HepG2 (cell line): ENCODE measurements at regions not wholly inside any gene's neighbourhood (a gene's known extent, or its start where the extent isn't known, plus 50 kb on each side); places are given as distances from the start of the nearest gene placed in this dataset.

Source experiments
- ATAC-seq: fragments of 200-7000 bp; cut with Tn5 transposase; 3 replicates; pipeline ENCODE4 v1.9.1; 2020; ENCODE audit warnings: mild to moderate bottlenecking, moderate library complexity
- BruUV-seq: library from RNA; stranded (reverse); fragments of 400-500 nt; replicated peaks from 2 replicates; lab custom pipeline; 2021; lab: Mats Ljungman, UMichigan
- CTCF ChIA-PET: fragments of 300-600 bp; formaldehyde crosslinking; extraction: SDS; loops from one replicate; lab custom pipeline; 2021; ENCODE audit warnings: low total read pairs, inconsistent platforms, low intra/inter-chr PET ratio; lab: Yijun Ruan, JAX
- POLR2A ChIA-PET: fragments of 350-600 bp; sonication (Branson Sonifier 250); formaldehyde crosslinking; loops from one replicate; lab custom pipeline; 2020; ENCODE audit warnings: antibody characterized with exemption, inconsistent platforms; lab: Yijun Ruan, JAX
- DNase-seq: peaks from one replicate; pipeline ENCODE4 v3.0.0-alpha.2; 2015; ENCODE audit warnings: low spot score
- FAIRE-seq: peaks from 3 replicates; lab custom pipeline; 2011; peaks lifted over from hg19 to GRCh38; lab: Jason Lieb, UNC
- H2AFZ ChIP-seq: one replicate; pipeline ENCODE4 v1.6.1; 2011; ENCODE audit warnings: low read length, inconsistent platforms
- H3K27ac ChIP-seq: fragments of 300-600 bp; 3 replicates; pipeline ENCODE4 v1.8.0; 2011; ENCODE audit warnings: mixed run types, mild to moderate bottlenecking, mixed read lengths, low read length, inconsistent platforms; ENCODE audit not compliant: insufficient read depth; ENCODE audit errors: extremely low read length
- H3K27me3 ChIP-seq, 2 experiments: fragments of 200-600 bp in 1 of 2; 2 replicates in 1 of 2; 3 replicates in 1 of 2; pipeline versions ENCODE4 v1.6.0 to v1.8.0; 2011; ENCODE audit warnings: low read length in 2 of 2, mild to moderate bottlenecking in 2 of 2, moderate library complexity in 2 of 2, inconsistent platforms in 1 of 2; ENCODE audit not compliant: insufficient read depth in 2 of 2, control insufficient read depth in 1 of 2
- H3K36me3 ChIP-seq, 2 experiments: fragments of 200-600 bp in 1 of 2; replicated peaks in 1 of 2; 2 replicates in 1 of 2; 3 replicates in 1 of 2; pipeline versions ENCODE4 v1.5.1 to v1.8.0; 2011; ENCODE audit warnings: low read length in 2 of 2, inconsistent platforms in 1 of 2; ENCODE audit not compliant: insufficient read depth in 2 of 2, control insufficient read depth in 1 of 2
- H3K4me1 ChIP-seq: 2 replicates; pipeline ENCODE4 v1.5.1; 2012; ENCODE audit warnings: low read length, inconsistent platforms; ENCODE audit not compliant: insufficient read depth
- H3K4me2 ChIP-seq: 2 replicates; pipeline ENCODE4 v1.6.0; 2011; ENCODE audit warnings: low read depth, low read length, inconsistent platforms
- H3K4me3 ChIP-seq, 3 experiments: fragments of 200-600 bp in 1 of 3; sonication (generic), shearing (Covaris generic) in 1 of 3; replicated peaks in 1 of 3; 2 replicates each; pipeline ENCODE4 v1.5.1; 2011 to 2016; ENCODE audit warnings: low read length in 3 of 3, inconsistent platforms in 2 of 3, low read depth in 2 of 3, mild to moderate bottlenecking in 2 of 3, control low read depth in 1 of 3, mixed read lengths in 1 of 3; ENCODE audit not compliant: insufficient read depth in 1 of 3
- H3K79me2 ChIP-seq: one replicate; pipeline ENCODE4 v1.6.1; 2011; ENCODE audit warnings: low read length, inconsistent platforms; ENCODE audit not compliant: insufficient read depth
- H3K9ac ChIP-seq: 2 replicates; pipeline ENCODE4 v1.6.0; 2011; ENCODE audit warnings: mild to moderate bottlenecking, low read depth, low read length, inconsistent platforms; ENCODE audit not compliant: insufficient read depth
- H3K9me3 ChIP-seq: 2 replicates; pipeline ENCODE4 v1.5.1; 2012; ENCODE audit warnings: mild to moderate bottlenecking, low read length
- H4K20me1 ChIP-seq: 2 replicates; pipeline ENCODE4 v1.6.0; 2011; ENCODE audit warnings: inconsistent platforms, mild to moderate bottlenecking, low read length, moderate library complexity; ENCODE audit not compliant: insufficient read depth
- ASH2L ChIP-seq: fragments of 300-600, 200-600 bp; sonication (generic); IDR thresholded peaks from 2 replicates; pipeline ENCODE4 v1.7.0; 2017; ENCODE audit warnings: low read depth, mild to moderate bottlenecking, moderate library complexity, mixed read lengths, low read length; ENCODE audit not compliant: insufficient read length
- FOXO4 ChIP-seq: sonication (generic); formaldehyde crosslinking; conservative IDR thresholded peaks from 2 replicates; pipeline ENCODE4 v1.8.1; 2023; ENCODE audit warnings: missing genetic modification reagents
- GABPA ChIP-seq, 2 experiments: IDR thresholded peaks; 2 replicates each; pipeline ENCODE4 v1.6.1; 2011 to 2016; ENCODE audit warnings: low read depth in 2 of 2, low read length in 1 of 2, missing biosample characterization in 1 of 2, missing genetic modification characterization in 1 of 2
- HDAC6 ChIP-seq: fragments of 200-600 bp; sonication (generic); IDR thresholded peaks from 2 replicates; pipeline ENCODE4 v1.7.0; 2017; ENCODE audit warnings: mild to moderate bottlenecking, antibody characterized with exemption, low read length, low read depth
- IRF2 ChIP-seq: IDR thresholded peaks from 2 replicates; pipeline ENCODE4 v1.6.1; 2018; ENCODE audit warnings: missing genetic modification reagents, missing compliant biosample characterization
- JARID2 ChIP-seq: sonication (generic); formaldehyde crosslinking; IDR thresholded peaks from 2 replicates; pipeline ENCODE4 v1.8.1; 2023; ENCODE audit warnings: missing genetic modification reagents, inconsistent platforms; ENCODE audit not compliant: insufficient replicate concordance
- MAFF ChIP-seq: IDR thresholded peaks from 2 replicates; pipeline ENCODE4 v1.6.1; 2011; ENCODE audit warnings: low read depth, low read length, improper control_type of control experiment
- MAFK ChIP-seq, 2 experiments: IDR thresholded peaks in 1 of 2; conservative IDR thresholded peaks in 1 of 2; 2 replicates each; pipeline ENCODE4 v1.6.1; 2011; ENCODE audit warnings: improper control_type of control experiment in 2 of 2, low read length in 2 of 2
- MYNN ChIP-seq: sonication (generic); formaldehyde crosslinking; IDR thresholded peaks from 2 replicates; pipeline ENCODE4 v1.4.0; 2020; ENCODE audit warnings: mild to moderate bottlenecking, low read depth, missing genetic modification reagents
- SMARCC2 ChIP-seq: fragments of 450-650 bp; IDR thresholded peaks from 2 replicates; pipeline ENCODE4 v1.6.1; 2017; ENCODE audit warnings: antibody characterized with exemption, mild to moderate bottlenecking
- TCF12 ChIP-seq, 2 experiments: fragments of 450-650 bp in 1 of 2; sonication (generic) in 1 of 2; formaldehyde crosslinking in 1 of 2; IDR thresholded peaks; 2 replicates each; pipeline versions ENCODE4 v1.6.1 to v1.8.0; 2017 to 2022; ENCODE audit warnings: antibody characterized with exemption in 1 of 2, mild to moderate bottlenecking in 1 of 2, missing genetic modification reagents in 1 of 2, moderate library complexity in 1 of 2
- TEAD3 ChIP-seq: optimal IDR thresholded peaks from 2 replicates; pipeline ENCODE3; 2016; ENCODE audit warnings: borderline replicate concordance
- YEATS4 ChIP-seq: sonication (generic); formaldehyde crosslinking; IDR thresholded peaks from 2 replicates; pipeline ENCODE4 v1.4.0; 2020; ENCODE audit warnings: missing genetic modification reagents, borderline replicate concordance
- ZFP36L2 ChIP-seq: sonication (generic); formaldehyde crosslinking; IDR thresholded peaks from 2 replicates; pipeline ENCODE4 v1.4.0; 2020; ENCODE audit warnings: missing genetic modification reagents
- ZNF224 ChIP-seq: sonication (generic); formaldehyde crosslinking; IDR thresholded peaks from 2 replicates; pipeline ENCODE4 v1.5.0; 2020; ENCODE audit warnings: mild to moderate bottlenecking, missing genetic modification reagents
- ZNF251 ChIP-seq: sonication (generic); formaldehyde crosslinking; IDR thresholded peaks from 2 replicates; pipeline ENCODE4 v1.9.0; 2021; ENCODE audit warnings: mild to moderate bottlenecking, missing genetic modification reagents
- ZNF549 ChIP-seq: sonication (generic); formaldehyde crosslinking; IDR thresholded peaks from 2 replicates; pipeline ENCODE4 v1.5.0; 2020; ENCODE audit warnings: missing genetic modification reagents
- ZUFSP ChIP-seq: sonication (generic); formaldehyde crosslinking; IDR thresholded peaks from 2 replicates; pipeline ENCODE4 v1.9.0; 2021; ENCODE audit warnings: missing genetic modification reagents, mild to moderate bottlenecking, borderline replicate concordance
- WGBS: methylation state at CpG from one replicate; pipeline ENCODE4 v1.1.6; 2017; ENCODE audit warnings: low lambda C conversion rate; 5-methylcytosine and 5-hydroxymethylcytosine counted together
- in situ Hi-C: cut with HindIII; loops from 2 replicates; pipeline ENCODE4 v1.10.0; 2017; ENCODE audit warnings: low pct_unique_long_range_greater_than_20kb; ENCODE audit not compliant: extremely low pct_ligation_motif_present
- intact Hi-C: fragments of 100-400 bp; cut with micrococcal nuclease; formaldehyde crosslinking; loops from one replicate; pipeline ENCODE4 v1.10.0; 2022; ENCODE audit not compliant: unreplicated experiment

GRCh38 chr3:59620325-59620724 is 570.5 kb upstream of the CFAP20DC start:
- H3K36me3 ChIP-seq = no peaks in the 10 kb centered on the region
- H4K20me1 ChIP-seq = no peaks in the 10 kb centered on the region
- H3K9ac ChIP-seq = no peak overlapping the region
- FAIRE-seq (no peak), ATAC-seq (no peak), DNase-seq (no peak)
- 40% methylated on average over 4 of the region's 4 CpGs for WGBS
- ChIA-PET POLR2A (no interaction called here), CTCF (no interaction called here)
- no peaks in the 10 kb centered on the region for H3K79me2 ChIP-seq
- in situ Hi-C loops = no loop called here
- H3K27ac ChIP-seq = no peak overlapping the region
- H3K27me3 ChIP-seq = no peaks in the 10 kb centered on the region
- H3K4me2 ChIP-seq = no peak overlapping the region
- intact Hi-C loops = no loop called here
- H2AFZ ChIP-seq = no peak overlapping the region
- no peaks in the 10 kb centered on the region for H3K4me1 ChIP-seq
- BruUV-seq = no TSS peak
- no peaks in the 10 kb centered on the region for H3K9me3 ChIP-seq
- H3K4me3 ChIP-seq = no peak overlapping the region
- TF ChIP-seq MAFK (conservative IDR thresholded peaks at IDR 0.05 in 1 of 2, IDR thresholded peaks at IDR 0.05 in 1 of 2; ENCODE audit: low read length in 2 of 2) = peak; percentile 15 to 66; a peak in 3 of 4 replicates
- TF ChIP-seq MYNN (CRISPR knock-in tag) = no peak
- no peak for TF ChIP-seq ZFP36L2 (CRISPR knock-in tag)
- TF ChIP-seq TCF12 (IDR thresholded peaks at IDR 0.05) = no peak
- TF ChIP-seq TCF12 (CRISPR knock-in tag; IDR thresholded peaks at IDR 0.05) = no peak
- TF ChIP-seq TEAD3 (CRISPR knock-in tag) = no peak
- TF ChIP-seq MAFF = peak; percentile 59; the same call in 1 of the 2 replicates

- ChIA-PET CTCF (no interaction called here), POLR2A (no interaction called here)
- BruUV-seq = no TSS peak
- no peaks in the 10 kb centered on the region for H3K36me3 ChIP-seq
- H3K27ac ChIP-seq = no peak overlapping the region
- H3K4me2 ChIP-seq = no peak overlapping the region
- DNase-seq (no peak), ATAC-seq (no peak), FAIRE-seq (no peak)
- no peaks in the 10 kb centered on the region for H4K20me1 ChIP-seq
- intact Hi-C loops (no loop called here), in situ Hi-C loops (no loop called here)
- H3K4me1 ChIP-seq = no peaks in the 10 kb centered on the region
- WGBS = 76% methylated on average over 2 of the region's 2 CpGs
- H3K4me3 ChIP-seq = no peak overlapping the region
- no peaks in the 10 kb centered on the region for H3K9me3 ChIP-seq
- H2AFZ ChIP-seq = no peak overlapping the region
- no peaks in the 10 kb centered on the region for H3K27me3 ChIP-seq
- H3K9ac ChIP-seq = no peak overlapping the region
- no peaks in the 10 kb centered on the region for H3K79me2 ChIP-seq
- TF ChIP-seq YEATS4 (CRISPR knock-in tag) (no peak), IRF2 (CRISPR knock-in tag) (no peak), HDAC6 (no peak), JARID2 (CRISPR knock-in tag) (no peak), MAFK (conservative IDR thresholded peaks at IDR 0.05 in 1 of 2, IDR thresholded peaks at IDR 0.05 in 1 of 2; ENCODE audit: low read length in 2 of 2) (no peak), ZNF549 (no peak), SMARCC2 (no peak), GABPA (IDR thresholded peaks at IDR 0.05; ENCODE audit: low read depth, low read length) (no peak), GABPA (CRISPR knock-in tag; IDR thresholded peaks at IDR 0.05; ENCODE audit: low read depth) (no peak), ZNF224 (CRISPR knock-in tag) (no peak), ASH2L (no peak), ZUFSP (CRISPR knock-in tag) (no peak), ZNF251 (CRISPR knock-in tag) (no peak), FOXO4 (no peak)
These were observed 562.6 kb upstream of the CFAP20DC start for GRCh38 chr3:59612444-59612715.
